Panc1 (cell line): ENCODE measurements at regions not wholly inside any gene's neighbourhood (a gene's known extent, or its start where the extent isn't known, plus 50 kb on each side); places are given as distances from the start of the nearest gene placed in this dataset.

Experiments used
- CTCF ChIP-seq: fragments of 450-650 bp; IDR thresholded peaks from 2 replicates; pipeline ENCODE4 v1.5.1; 2017; ENCODE audit warnings: mild to moderate bottlenecking
- POLR2AphosphoS5 ChIP-seq: IDR thresholded peaks from 2 replicates; pipeline ENCODE4 v1.6.1; 2012; ENCODE audit warnings: mild to moderate bottlenecking, low read depth, low read length, moderate library complexity
- REST ChIP-seq, 2 experiments: IDR thresholded peaks; 2 replicates each; pipeline ENCODE4 v1.6.1; 2011 to 2012; ENCODE audit warnings: low read depth in 2 of 2, control low read depth in 1 of 2, low read length in 1 of 2, mild to moderate bottlenecking in 1 of 2, moderate library complexity in 1 of 2; ENCODE audit not compliant: insufficient read depth in 1 of 2
- SIN3A ChIP-seq: IDR thresholded peaks from 2 replicates; pipeline ENCODE4 v1.6.1; 2012; ENCODE audit warnings: low read depth, mild to moderate bottlenecking, low read length, moderate library complexity, borderline replicate concordance; ENCODE audit not compliant: insufficient read depth

- TF ChIP-seq CTCF: no peak
- TF ChIP-seq POLR2AphosphoS5: no peak
- no peak for TF ChIP-seq REST (IDR thresholded peaks at IDR 0.05; ENCODE audit: insufficient read depth in 1 of 2, low read depth in 2 of 2, low read length in 1 of 2)
- no peak for TF ChIP-seq SIN3A
These were observed 97.9 kb downstream of the SOD2 start for GRCh38 chr6:159595173-159595572.
